Adrenal gland (tissue), 9 donors: ENCODE measurements at regions not wholly inside any gene's neighbourhood (a gene's known extent, or its start where the extent isn't known, plus 50 kb on each side); places are given as distances from the start of the nearest gene placed in this dataset.

ENCODE experiments used
- DNase-seq, 7 donors: peaks; one replicate each; pipeline ENCODE4 v3.0.0-alpha.2; 2019 to 2020
- H3K27ac ChIP-seq, 5 donors: fragments of 200-600 bp; sonication (generic) in 4 of 5; 1 replicate in 3 of 5; 2 replicates in 2 of 5; pipeline versions ENCODE4 v1.5.1 to v1.8.0; 2016 to 2020; ENCODE audit warnings: mild to moderate bottlenecking in 1 of 5
- H3K27me3 ChIP-seq: fragments of 200-600 bp; 2 replicates; pipeline ENCODE4 v1.8.0; 2021
- H3K36me3 ChIP-seq, 2 donors: fragments of 200-600 bp; replicated peaks in 1 of 2; 1 replicate in 1 of 2; 2 replicates in 1 of 2; pipeline versions ENCODE4 v1.5.1 to v1.8.0; 2018 to 2022
- H3K4me1 ChIP-seq, 2 donors: fragments of 200-600 bp; replicated peaks in 1 of 2; 1 replicate in 1 of 2; 2 replicates in 1 of 2; pipeline versions ENCODE4 v1.5.1 to v1.8.0; 2018 to 2021
- H3K4me3 ChIP-seq, 4 donors: fragments of 200-600 bp; sonication (generic) in 3 of 4; one replicate each; pipeline ENCODE4 v1.5.1; 2016 to 2018
- H3K9me3 ChIP-seq, 3 donors: fragments of 200-600 bp; sonication (generic) in 1 of 3; replicated peaks in 1 of 3; 1 replicate in 2 of 3; 2 replicates in 1 of 3; pipeline versions ENCODE4 v1.5.1 to v1.8.0; 2016 to 2021
- CTCF ChIP-seq, 6 experiments: fragments of 450-650 bp in 4 of 6; fragments of 200-600 bp in 2 of 6; sonication (generic) in 1 of 6; IDR thresholded peaks; 1 replicate in 5 of 6; 2 replicates in 1 of 6; pipeline versions ENCODE4 v1.5.1 to v1.8.0; 2016 to 2021; ENCODE audit warnings: antibody characterized with exemption in 6 of 6, mild to moderate bottlenecking in 2 of 6, moderate library complexity in 1 of 6
- POLR2A ChIP-seq, 2 donors: fragments of 450-650 bp; IDR thresholded peaks; one replicate each; pipeline ENCODE4 v1.6.1; 2017; ENCODE audit warnings: antibody characterized with exemption in 2 of 2, mild to moderate bottlenecking in 2 of 2, moderate library complexity in 1 of 2
- whole genome bisulfite sequencing, 4 donors: extraction: QIAGEN DNeasy Blood & Tissue Kit in 2 of 4; methylation state at CpG; one replicate each; pipeline versions ENCODE4 v1.1.5 to v1.1.7; 2013 to 2017; 5-methylcytosine and 5-hydroxymethylcytosine counted together
- intact Hi-C, 2 donors: fragments of 100-400 bp; cut with DNase I; formaldehyde crosslinking; loops; one replicate each; pipeline versions ENCODE4 v1.14.1 to v1.15.0; 2022 to 2023
- donor health status: healthy with polysubstance abuse.
- donor health status: Bipolar disorder and iron deficiency.
- donor health status: DM: yes; HTN: yes; CAD: no.
- donor health status: DM: no; HTN: no; CAD: no.
- donor health status: DM: no; HTN: no; CAD: no.

- H3K27me3 ChIP-seq, result no peaks in the 10 kb centered on the region
- H3K27ac ChIP-seq, result no peak overlapping the region
- 77 to 92% (median 86%) methylated on average over 1 of the region's 1 CpG for WGBS, 4 donors
Measured at GRCh38 chr1:17995480-17995879, 112.1 kb upstream of the IGSF21 start.

DNA sequence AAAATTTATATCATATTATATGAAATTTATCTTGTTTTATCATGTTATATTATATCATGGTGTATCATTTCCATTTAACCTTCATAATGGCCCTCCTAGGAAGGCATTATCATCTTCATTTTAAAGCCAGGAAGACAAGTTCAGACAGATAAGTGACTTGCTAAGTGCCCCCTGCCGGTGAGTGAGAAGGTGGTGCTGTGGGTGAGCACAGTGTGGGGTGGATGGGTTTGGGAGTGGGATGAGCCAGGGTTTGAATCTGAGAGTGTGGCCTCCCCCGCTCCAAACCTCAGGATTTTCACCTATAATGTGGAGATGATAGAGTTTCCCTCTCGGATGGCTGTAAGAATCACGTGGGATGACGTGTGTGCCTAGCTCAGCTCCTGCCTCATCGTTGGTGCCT lies 108.7 kb upstream of the IGSF21 start:
- Histone ChIP-seq H3K27me3 (no peaks in the 10 kb centered on the region), H3K4me3 (no peak overlapping the region), H3K27ac (no peak overlapping the region), H3K36me3 (no peaks in the 10 kb centered on the region), H3K4me1 (no peaks in the 10 kb centered on the region), H3K9me3 (no peaks in the 10 kb centered on the region)
- intact Hi-C loops, result no loop called here
- TF ChIP-seq CTCF (IDR thresholded peaks at IDR 0.05) (no peak), POLR2A (IDR thresholded peaks at IDR 0.05) (no peak)
- no peak for DNase-seq
- WGBS, 4 donors, result 78 to 84% (median 81%) methylated on average over 6 of the region's 6 CpGs

More at GRCh38 chr1:17995480-17995879, 112.1 kb upstream of the IGSF21 start:
- H3K9me3 ChIP-seq, result no peaks in the 10 kb centered on the region
- no peaks in the 10 kb centered on the region for H3K4me1 ChIP-seq
- no peak for DNase-seq
- intact Hi-C loops, result no loop called here
- TF ChIP-seq POLR2A (IDR thresholded peaks at IDR 0.05) (no peak), CTCF (IDR thresholded peaks at IDR 0.05) (no peak)
- no peak overlapping the region for H3K4me3 ChIP-seq
- no peaks in the 10 kb centered on the region for H3K36me3 ChIP-seq

DNA sequence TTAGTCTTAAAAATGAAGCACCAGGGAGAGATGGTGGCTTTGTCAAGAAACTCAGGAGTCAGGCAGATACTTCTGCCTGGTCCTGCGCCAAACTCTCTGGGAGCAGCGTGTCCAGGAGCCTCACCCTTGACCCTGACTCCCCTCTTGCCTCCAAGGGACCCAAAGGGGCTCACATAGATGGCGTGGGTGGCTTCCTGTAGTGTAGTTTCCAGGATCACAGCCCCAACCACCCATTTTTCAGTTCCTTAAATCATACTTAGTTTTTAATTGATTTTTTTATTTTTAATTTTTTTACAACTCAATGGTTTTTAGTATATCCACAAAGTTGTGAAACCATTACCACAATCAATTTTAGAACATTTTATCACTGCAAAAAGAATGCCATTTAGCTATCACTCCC lies 107.7 kb upstream of the IGSF21 start:
- no peak overlapping the region for H3K4me3 ChIP-seq
- no peaks in the 10 kb centered on the region for H3K27me3 ChIP-seq
- DNase-seq, result no peak
- TF ChIP-seq POLR2A (IDR thresholded peaks at IDR 0.05) (no peak), CTCF (IDR thresholded peaks at IDR 0.05) (no peak)
- 54 to 65% (median 62%) methylated on average over 3 of the region's 3 CpGs for WGBS, 4 donors
- no peaks in the 10 kb centered on the region for H3K9me3 ChIP-seq
- no peaks in the 10 kb centered on the region for H3K36me3 ChIP-seq
- H3K27ac ChIP-seq, result no peak overlapping the region
- no peaks in the 10 kb centered on the region for H3K4me1 ChIP-seq
- intact Hi-C loops, result no loop called here

GRCh38 chr1:18001725-18002124 lies 105.9 kb upstream of the IGSF21 start:
- Histone ChIP-seq H3K36me3 (no peaks in the 10 kb centered on the region), H3K4me3 (no peak overlapping the region), H3K9me3 (no peaks in the 10 kb centered on the region), H3K27me3 (no peaks in the 10 kb centered on the region), H3K27ac (no peak overlapping the region), H3K4me1 (no peaks in the 10 kb centered on the region)
- no peak for DNase-seq
- 46 to 66% (median 56%) methylated on average over 8 of the region's 8 CpGs for WGBS, 4 donors
- intact Hi-C loops, result no loop called here
- no peak for TF ChIP-seq CTCF (IDR thresholded peaks at IDR 0.05)
- no peak for TF ChIP-seq POLR2A (IDR thresholded peaks at IDR 0.05)
